HEK293 (cell line): ENCODE measurements at regions not wholly inside any gene's neighbourhood (a gene's known extent, or its start where the extent isn't known, plus 50 kb on each side); places are given as distances from the start of the nearest gene placed in this dataset.

Experiments used
- CTCF ChIA-PET: fragments of 350-600 bp; formaldehyde crosslinking; extraction: SDS; loops from one replicate; lab custom pipeline; 2021; ENCODE audit warnings: antibody characterized with exemption; lab: Yijun Ruan, JAX
- POLR2A ChIA-PET: fragments of 300-600 bp; formaldehyde crosslinking; extraction: SDS; loops from one replicate; lab custom pipeline; 2020; ENCODE audit warnings: antibody characterized with exemption, inconsistent platforms; lab: Yijun Ruan, JAX
- H3K27ac ChIP-seq: fragments of 200-500 bp; sonication (Bioruptor generic); 2 replicates; pipeline ENCODE4 v1.5.1; 2014; ENCODE audit warnings: low read depth, low read length, control low read depth, inconsistent platforms; ENCODE audit errors: extremely low read depth
- H3K36me3 ChIP-seq, 2 experiments: fragments of 200-500 bp in 1 of 2; sonication (Bioruptor generic) in 1 of 2; 1 replicate in 1 of 2; 2 replicates in 1 of 2; pipeline ENCODE4 v1.5.1; 2014 to 2017; ENCODE audit warnings: inconsistent platforms in 2 of 2, low read length in 2 of 2; ENCODE audit not compliant: control insufficient read depth in 2 of 2, insufficient read depth in 1 of 2
- H3K4me1 ChIP-seq: fragments of 200-500 bp; sonication (Bioruptor generic); 2 replicates; pipeline ENCODE4 v1.5.1; 2014; ENCODE audit warnings: mild to moderate bottlenecking, low read length, inconsistent platforms; ENCODE audit not compliant: control insufficient read depth, insufficient read depth
- H3K4me3 ChIP-seq: 2 replicates; pipeline ENCODE4 v1.5.1; 2011; ENCODE audit warnings: low read depth, mild to moderate bottlenecking, control low read depth, low read length, moderate library complexity
- H3K9me3 ChIP-seq: fragments of 200-500 bp; sonication (Bioruptor generic); 2 replicates; pipeline ENCODE4 v1.5.1; 2014; ENCODE audit warnings: low read depth, low read length, inconsistent platforms; ENCODE audit not compliant: control insufficient read depth, insufficient read depth
- AEBP2 ChIP-seq: fragments of 450-650 bp; formaldehyde crosslinking; IDR thresholded peaks from 2 replicates; pipeline ENCODE4 v1.5.1; 2016; ENCODE audit warnings: missing biosample characterization, missing genetic modification characterization, borderline replicate concordance
- BCL11B ChIP-seq: fragments of 450-650 bp; formaldehyde crosslinking; IDR thresholded peaks from 2 replicates; pipeline ENCODE4 v1.5.1; 2016; ENCODE audit warnings: low read depth, missing biosample characterization, missing genetic modification characterization
- BCL6B ChIP-seq: fragments of 450-650 bp; formaldehyde crosslinking; IDR thresholded peaks from 2 replicates; pipeline ENCODE4 v1.5.1; 2017; ENCODE audit warnings: missing biosample characterization, missing genetic modification characterization
- GLI4 ChIP-seq: fragments of 450-650 bp; formaldehyde crosslinking; IDR thresholded peaks from 2 replicates; pipeline ENCODE4 v1.5.1; 2016; ENCODE audit warnings: missing biosample characterization, missing genetic modification characterization
- KLF1 ChIP-seq: fragments of 450-650 bp; formaldehyde crosslinking; IDR thresholded peaks from 2 replicates; pipeline ENCODE4 v1.5.1; 2016; ENCODE audit warnings: missing biosample characterization, missing genetic modification characterization
- KLF16 ChIP-seq: fragments of 450-650 bp; formaldehyde crosslinking; IDR thresholded peaks from 2 replicates; pipeline ENCODE4 v1.5.1; 2017; ENCODE audit warnings: missing biosample characterization, missing genetic modification characterization
- SP7 ChIP-seq: fragments of 450-650 bp; formaldehyde crosslinking; IDR thresholded peaks from 2 replicates; pipeline ENCODE4 v1.5.1; 2016; ENCODE audit warnings: missing biosample characterization, missing genetic modification characterization
- WT1 ChIP-seq: fragments of 450-650 bp; formaldehyde crosslinking; IDR thresholded peaks from 2 replicates; pipeline ENCODE4 v1.5.1; 2016; ENCODE audit warnings: missing biosample characterization, missing genetic modification characterization
- ZBTB49 ChIP-seq: fragments of 450-650 bp; formaldehyde crosslinking; IDR thresholded peaks from 2 replicates; pipeline ENCODE4 v1.5.1; 2016; ENCODE audit warnings: missing biosample characterization, missing genetic modification characterization, low read depth
- ZNF16 ChIP-seq: fragments of 450-650 bp; formaldehyde crosslinking; IDR thresholded peaks from 2 replicates; pipeline ENCODE4 v1.5.1; 2016; ENCODE audit warnings: low read depth, missing biosample characterization, missing genetic modification characterization
- ZNF211 ChIP-seq: fragments of 450-650 bp; formaldehyde crosslinking; IDR thresholded peaks from 2 replicates; pipeline ENCODE4 v1.5.1; 2016; ENCODE audit warnings: low read depth, missing biosample characterization, missing genetic modification characterization
- ZNF223 ChIP-seq: fragments of 450-650 bp; formaldehyde crosslinking; IDR thresholded peaks from 2 replicates; pipeline ENCODE4 v1.5.1; 2016; ENCODE audit warnings: missing biosample characterization, missing genetic modification characterization
- ZNF274 ChIP-seq, 2 experiments: fragments of 200-500 bp in 1 of 2; fragments of 450-650 bp in 1 of 2; sonication (Bioruptor generic) in 1 of 2; formaldehyde crosslinking in 1 of 2; IDR thresholded peaks; 2 replicates each; pipeline versions ENCODE4 v1.5.1 to v1.6.1; 2014 to 2016; ENCODE audit warnings: borderline replicate concordance in 1 of 2, inconsistent platforms in 1 of 2, low read length in 1 of 2, missing biosample characterization in 1 of 2, missing genetic modification characterization in 1 of 2
- ZNF341 ChIP-seq: fragments of 450-650 bp; formaldehyde crosslinking; IDR thresholded peaks from 2 replicates; pipeline ENCODE4; 2016; ENCODE audit warnings: low read depth, missing biosample characterization, missing genetic modification characterization
- ZNF404 ChIP-seq: fragments of 450-650 bp; formaldehyde crosslinking; IDR thresholded peaks from 2 replicates; pipeline ENCODE4 v1.5.1; 2017; ENCODE audit warnings: missing biosample characterization, missing genetic modification characterization
- ZNF416 ChIP-seq: fragments of 450-650 bp; formaldehyde crosslinking; IDR thresholded peaks from 2 replicates; pipeline ENCODE4 v1.5.1; 2016; ENCODE audit warnings: missing biosample characterization, missing genetic modification characterization
- ZNF501 ChIP-seq: fragments of 450-650 bp; formaldehyde crosslinking; IDR thresholded peaks from 2 replicates; pipeline ENCODE4 v1.5.1; 2016; ENCODE audit warnings: missing biosample characterization, missing genetic modification characterization
- ZNF530 ChIP-seq: fragments of 450-650 bp; formaldehyde crosslinking; IDR thresholded peaks from 2 replicates; pipeline ENCODE4 v1.5.1; 2016; ENCODE audit warnings: low read depth, missing biosample characterization, missing genetic modification characterization
- ZNF548 ChIP-seq: fragments of 450-650 bp; formaldehyde crosslinking; IDR thresholded peaks from 2 replicates; pipeline ENCODE4 v1.5.1; 2016; ENCODE audit warnings: missing biosample characterization, missing genetic modification characterization
- ZNF600 ChIP-seq: fragments of 450-650 bp; formaldehyde crosslinking; IDR thresholded peaks from 2 replicates; pipeline ENCODE4 v1.5.1; 2016; ENCODE audit warnings: missing biosample characterization, missing genetic modification characterization
- ZNF707 ChIP-seq: fragments of 450-650 bp; formaldehyde crosslinking; IDR thresholded peaks from 2 replicates; pipeline ENCODE4 v1.5.1; 2016; ENCODE audit warnings: missing biosample characterization, missing genetic modification characterization
- TF ChIP-seq, protein P1 (sequence below): fragments of 450-650 bp; formaldehyde crosslinking; IDR thresholded peaks from 2 replicates; pipeline ENCODE4 v1.5.0; 2017; ENCODE audit warnings: missing biosample characterization, missing genetic modification characterization, borderline replicate concordance
- TF ChIP-seq, protein P2 (sequence below): fragments of 450-650 bp; formaldehyde crosslinking; IDR thresholded peaks from 2 replicates; pipeline ENCODE4 v1.5.1; 2017; ENCODE audit warnings: missing biosample characterization, missing genetic modification characterization

DNA sequence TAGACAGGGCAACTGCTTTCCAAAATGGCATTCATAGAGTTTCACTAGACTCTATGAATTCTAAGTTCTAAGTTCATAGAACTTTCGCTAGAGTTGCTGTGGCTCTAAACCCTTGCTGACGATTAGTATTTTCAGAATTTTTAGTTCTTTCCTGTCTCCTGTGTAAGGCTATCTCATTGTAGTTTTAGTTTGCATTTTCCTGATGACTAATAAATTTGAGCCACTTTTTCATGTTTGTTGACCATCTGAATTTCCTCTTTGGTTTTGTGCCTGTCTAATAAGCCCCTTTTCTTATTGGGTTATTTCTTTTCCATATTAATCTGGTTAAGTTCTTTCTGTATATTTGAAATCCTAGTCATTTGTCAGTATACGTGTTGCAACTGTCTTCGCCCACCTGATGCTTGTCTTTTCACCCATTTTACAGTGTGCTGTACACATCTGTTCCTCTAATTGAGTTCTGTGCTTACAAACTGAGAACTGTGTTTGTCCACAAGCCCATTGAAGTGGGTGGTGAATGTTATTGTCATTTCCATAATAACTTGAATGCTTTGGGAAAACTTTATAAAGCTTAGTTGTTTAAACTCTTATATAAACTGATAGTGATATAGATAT is 177.7 kb upstream of the CDYL start:
- Histone ChIP-seq H3K36me3 (no peaks in the 10 kb centered on the region), H3K27ac (no peak overlapping the region), H3K9me3 (no peaks in the 10 kb centered on the region), H3K4me3 (no peak overlapping the region), H3K4me1 (no peaks in the 10 kb centered on the region)
- CTCF ChIA-PET = no interaction called here
- TF ChIP-seq ZNF530 (tag by site-specific recombination) (no peak), ZNF274 (IDR thresholded peaks at IDR 0.05; ENCODE audit: low read length) (no peak), ZNF274 (tag by site-specific recombination; IDR thresholded peaks at IDR 0.05; ENCODE audit: borderline replicate concordance) (no peak), KLF1 (no peak), GLI4 (tag by site-specific recombination) (no peak), ZNF501 (tag by site-specific recombination) (no peak), SP7 (tag by site-specific recombination) (no peak), KLF16 (tag by site-specific recombination) (no peak), ZNF404 (no peak), ZNF223 (tag by site-specific recombination) (no peak), ZNF416 (no peak), ZNF600 (no peak), AEBP2 (tag by site-specific recombination) (no peak), ZNF16 (no peak), ZNF707 (tag by site-specific recombination) (no peak), BCL6B (tag by site-specific recombination) (no peak)
- TF ChIP-seq, protein P1, sequence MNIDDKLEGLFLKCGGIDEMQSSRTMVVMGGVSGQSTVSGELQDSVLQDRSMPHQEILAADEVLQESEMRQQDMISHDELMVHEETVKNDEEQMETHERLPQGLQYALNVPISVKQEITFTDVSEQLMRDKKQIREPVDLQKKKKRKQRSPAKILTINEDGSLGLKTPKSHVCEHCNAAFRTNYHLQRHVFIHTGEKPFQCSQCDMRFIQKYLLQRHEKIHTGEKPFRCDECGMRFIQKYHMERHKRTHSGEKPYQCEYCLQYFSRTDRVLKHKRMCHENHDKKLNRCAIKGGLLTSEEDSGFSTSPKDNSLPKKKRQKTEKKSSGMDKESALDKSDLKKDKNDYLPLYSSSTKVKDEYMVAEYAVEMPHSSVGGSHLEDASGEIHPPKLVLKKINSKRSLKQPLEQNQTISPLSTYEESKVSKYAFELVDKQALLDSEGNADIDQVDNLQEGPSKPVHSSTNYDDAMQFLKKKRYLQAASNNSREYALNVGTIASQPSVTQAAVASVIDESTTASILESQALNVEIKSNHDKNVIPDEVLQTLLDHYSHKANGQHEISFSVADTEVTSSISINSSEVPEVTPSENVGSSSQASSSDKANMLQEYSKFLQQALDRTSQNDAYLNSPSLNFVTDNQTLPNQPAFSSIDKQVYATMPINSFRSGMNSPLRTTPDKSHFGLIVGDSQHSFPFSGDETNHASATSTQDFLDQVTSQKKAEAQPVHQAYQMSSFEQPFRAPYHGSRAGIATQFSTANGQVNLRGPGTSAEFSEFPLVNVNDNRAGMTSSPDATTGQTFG (tag by site-specific recombination) = no peak
- TF ChIP-seq, protein P2, sequence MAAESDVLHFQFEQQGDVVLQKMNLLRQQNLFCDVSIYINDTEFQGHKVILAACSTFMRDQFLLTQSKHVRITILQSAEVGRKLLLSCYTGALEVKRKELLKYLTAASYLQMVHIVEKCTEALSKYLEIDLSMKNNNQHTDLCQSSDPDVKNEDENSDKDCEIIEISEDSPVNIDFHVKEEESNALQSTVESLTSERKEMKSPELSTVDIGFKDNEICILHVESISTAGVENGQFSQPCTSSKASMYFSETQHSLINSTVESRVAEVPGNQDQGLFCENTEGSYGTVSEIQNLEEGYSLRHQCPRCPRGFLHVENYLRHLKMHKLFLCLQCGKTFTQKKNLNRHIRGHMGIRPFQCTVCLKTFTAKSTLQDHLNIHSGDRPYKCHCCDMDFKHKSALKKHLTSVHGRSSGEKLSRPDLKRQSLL (tag by site-specific recombination) = no peak
- POLR2A ChIA-PET = no interaction called here

- no peak overlapping the region for H3K27ac ChIP-seq
- no peaks in the 10 kb centered on the region for H3K36me3 ChIP-seq
- no peaks in the 10 kb centered on the region for H3K4me1 ChIP-seq
- no peaks in the 10 kb centered on the region for H3K9me3 ChIP-seq
- ChIA-PET POLR2A (no interaction called here), CTCF (no interaction called here)
- TF ChIP-seq WT1 (tag by site-specific recombination) (no peak), BCL11B (tag by site-specific recombination) (no peak), ZNF211 (tag by site-specific recombination) (no peak), ZBTB49 (tag by site-specific recombination) (no peak), ZNF341 (tag by site-specific recombination) (no peak), ZNF548 (tag by site-specific recombination) (no peak)
- TF ChIP-seq, all 188 proteins: peak for 0
- H3K4me3 ChIP-seq = no peak overlapping the region
These were observed 182.3 kb upstream of the CDYL start for GRCh38 chr6:4593951-4594350.
